ENCODE measurements at regions not wholly inside any gene's neighbourhood (a gene's known extent, or its start where the extent isn't known, plus 50 kb on each side); places are given as distances from the start of the nearest gene placed in this dataset.

DNA sequence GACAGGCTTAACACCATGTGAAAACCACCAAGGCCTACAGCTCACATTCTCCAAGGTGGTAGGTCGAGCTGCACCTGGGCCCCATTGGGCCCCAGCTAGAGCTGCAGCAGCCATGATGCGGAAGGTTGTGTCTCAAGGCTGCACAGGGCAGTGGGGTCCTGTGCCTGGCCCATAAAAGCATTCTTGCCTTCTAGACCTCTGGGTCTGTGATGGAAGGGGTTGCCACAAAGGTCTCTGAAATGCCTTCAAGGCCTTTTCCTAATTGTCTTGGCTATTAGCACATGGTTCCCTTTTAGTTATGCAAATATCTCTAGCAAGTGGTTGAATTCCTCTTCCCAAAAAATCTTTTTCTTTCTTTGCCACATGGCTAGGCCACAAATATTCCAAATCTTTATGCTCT is 52.5 kb upstream of the C11orf58 start:
- no peak overlapping the region for H3K23ac ChIP-seq (ENCODE audit: low read length in 2 of 2)
- no peak overlapping the region for H3K14ac ChIP-seq (ENCODE audit: low read length in 2 of 2)
- no peak overlapping the region for H4K91ac ChIP-seq (ENCODE audit: low read length)
- no peak overlapping the region for H2BK5ac ChIP-seq (ENCODE audit: low read depth, low read length, poor library complexity, severe bottlenecking)
- no peak overlapping the region for H3K18ac ChIP-seq (ENCODE audit: low read depth in 1 of 2, low read length in 2 of 2)
- 70% methylated on average over 2 of the region's 2 CpGs for WGBS
- no peaks in the 10 kb centered on the region for H3K79me1 ChIP-seq (replicated peaks; ENCODE audit: low read length, poor library complexity, severe bottlenecking)
- H3K4ac ChIP-seq (ENCODE audit: low read depth in 1 of 2, low read length in 2 of 2) = no peak overlapping the region
- no peak overlapping the region for H3K9ac ChIP-seq (ENCODE audit: low read length)
- no peak overlapping the region for H2BK120ac ChIP-seq (ENCODE audit: low read depth, low read length)
- DNase-seq = no peak
- no peaks in the 10 kb centered on the region for H3K36me3 ChIP-seq (ENCODE audit: control insufficient read depth in 1 of 2, insufficient read depth in 2 of 2, low read depth in 1 of 2, low read length in 2 of 2)
- no peak overlapping the region for H2AK5ac ChIP-seq (ENCODE audit: low read length, severe bottlenecking)
- H3K4me3 ChIP-seq (ENCODE audit: insufficient read depth in 1 of 2, low read depth in 1 of 2, low read length in 2 of 2) = no peak overlapping the region
- no peak overlapping the region for H3K27ac ChIP-seq (ENCODE audit: low read length, poor library complexity, severe bottlenecking)
- no peak overlapping the region for H3K4me2 ChIP-seq (ENCODE audit: low read length, poor library complexity, severe bottlenecking)
- H2AFZ ChIP-seq (ENCODE audit: low read depth, low read length) = no peak overlapping the region
- H3K4me1 ChIP-seq (ENCODE audit: control insufficient read depth, insufficient read depth, low read depth, low read length) = no peaks in the 10 kb centered on the region
- no peak overlapping the region for H2BK12ac ChIP-seq (ENCODE audit: low read length in 2 of 2)
- no peak overlapping the region for H4K8ac ChIP-seq (ENCODE audit: low read length)
- H3K27me3 ChIP-seq (ENCODE audit: control insufficient read depth in 1 of 2, insufficient read depth in 1 of 2, low read length in 2 of 2) = no peaks in the 10 kb centered on the region
- no peak overlapping the region for H2BK15ac ChIP-seq (ENCODE audit: low read depth, poor library complexity, severe bottlenecking)
- H3K9me3 ChIP-seq (ENCODE audit: control insufficient read depth, low read length) = no peaks in the 10 kb centered on the region

DNA sequence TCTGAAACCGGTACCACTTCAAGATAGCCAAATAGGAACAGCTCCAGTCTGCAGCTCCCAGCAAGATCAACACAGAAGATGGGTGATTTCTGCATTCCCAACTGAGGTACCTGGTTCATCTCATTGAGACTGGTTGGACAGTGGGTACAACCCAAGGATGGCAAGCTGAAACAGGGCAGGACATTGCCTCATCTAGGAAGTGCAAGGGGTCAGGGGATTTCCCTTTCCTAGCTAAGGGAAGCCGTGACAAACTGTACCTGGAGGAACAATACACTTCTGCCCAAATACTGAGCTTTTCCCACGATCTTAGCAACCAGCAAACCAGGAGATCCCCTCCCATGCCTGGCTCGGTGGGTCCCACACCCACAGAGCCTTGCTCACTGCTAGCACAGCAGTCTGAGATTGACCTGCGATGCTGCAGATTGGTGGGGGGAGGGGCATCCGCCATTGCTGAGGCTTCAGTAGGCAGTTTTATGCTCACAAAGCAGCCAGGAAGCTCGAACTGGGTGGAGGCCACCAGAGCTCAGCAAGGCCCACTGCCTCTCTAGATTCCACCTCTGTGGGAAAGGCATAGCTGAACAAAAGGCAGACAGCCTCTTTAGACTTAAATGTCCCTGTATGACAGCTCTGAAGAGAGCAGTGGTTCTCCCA is 59.9 kb upstream of the C11orf58 start:
- Histone ChIP-seq H3K4ac (ENCODE audit: low read depth in 1 of 2, low read length in 2 of 2) (no peak overlapping the region), H2BK5ac (ENCODE audit: low read depth, low read length, poor library complexity, severe bottlenecking) (no peak overlapping the region), H4K8ac (ENCODE audit: low read length) (no peak overlapping the region), H3K23ac (ENCODE audit: low read length in 2 of 2) (no peak overlapping the region), H3K4me2 (ENCODE audit: low read length, poor library complexity, severe bottlenecking) (no peak overlapping the region), H2BK120ac (ENCODE audit: low read depth, low read length) (no peak overlapping the region), H3K18ac (ENCODE audit: low read depth in 1 of 2, low read length in 2 of 2) (no peak overlapping the region), H3K9me3 (ENCODE audit: control insufficient read depth, low read length) (no peaks in the 10 kb centered on the region), H3K14ac (ENCODE audit: low read length in 2 of 2) (no peak overlapping the region), H3K27me3 (ENCODE audit: control insufficient read depth in 1 of 2, insufficient read depth in 1 of 2, low read length in 2 of 2) (no peaks in the 10 kb centered on the region), H2AK5ac (ENCODE audit: low read length, severe bottlenecking) (no peak overlapping the region), H3K9ac (ENCODE audit: low read length) (no peak overlapping the region), H4K91ac (ENCODE audit: low read length) (no peak overlapping the region), H3K36me3 (ENCODE audit: control insufficient read depth in 1 of 2, insufficient read depth in 2 of 2, low read depth in 1 of 2, low read length in 2 of 2) (no peaks in the 10 kb centered on the region), H3K4me3 (ENCODE audit: insufficient read depth in 1 of 2, low read depth in 1 of 2, low read length in 2 of 2) (no peak overlapping the region), H2AFZ (ENCODE audit: low read depth, low read length) (no peak overlapping the region), H3K79me1 (replicated peaks; ENCODE audit: low read length, poor library complexity, severe bottlenecking) (no peaks in the 10 kb centered on the region), H2BK15ac (ENCODE audit: low read depth, poor library complexity, severe bottlenecking) (no peak overlapping the region), H3K4me1 (ENCODE audit: control insufficient read depth, insufficient read depth, low read depth, low read length) (no peaks in the 10 kb centered on the region), H2BK12ac (ENCODE audit: low read length in 2 of 2) (no peak overlapping the region), H3K27ac (ENCODE audit: low read length, poor library complexity, severe bottlenecking) (no peak overlapping the region)
- no peak for DNase-seq
- WGBS = 63% methylated on average over 7 of the region's 7 CpGs

DNA sequence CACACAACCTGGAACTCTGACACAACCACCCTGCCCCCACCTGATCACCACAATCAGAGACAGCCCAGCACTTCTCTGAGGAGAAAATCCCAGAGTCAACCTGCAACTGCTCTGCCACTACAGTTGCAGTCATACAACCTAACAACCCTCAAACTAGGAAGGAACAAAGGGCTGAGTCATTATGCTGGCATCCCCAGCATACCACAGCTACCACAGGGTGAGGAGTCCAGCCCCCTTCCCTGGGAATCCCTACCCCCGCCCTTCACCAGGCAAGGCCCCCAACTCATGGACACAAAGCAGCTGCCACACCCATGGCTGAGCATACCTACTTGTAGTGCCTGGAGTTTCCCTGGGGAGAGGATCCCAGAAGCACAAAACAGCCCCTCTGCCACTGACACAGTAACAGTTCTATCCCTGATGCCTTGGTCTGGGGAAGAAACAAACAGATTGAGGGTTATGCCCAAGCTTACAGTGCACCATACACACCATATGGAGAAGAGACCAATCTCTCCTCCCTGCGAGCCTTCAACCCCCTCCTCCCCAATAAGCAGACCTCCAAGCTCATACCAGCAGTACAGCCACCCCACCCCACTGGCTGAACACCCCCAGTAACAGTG is 68.5 kb upstream of the C11orf58 start:
- Histone ChIP-seq H4K91ac (ENCODE audit: low read length) (no peak overlapping the region), H3K4ac (ENCODE audit: low read depth in 1 of 2, low read length in 2 of 2) (no peak overlapping the region), H3K4me1 (ENCODE audit: control insufficient read depth, insufficient read depth, low read depth, low read length) (peaks cover 11% of the 10 kb centered on the region), H2BK5ac (ENCODE audit: low read depth, low read length, poor library complexity, severe bottlenecking) (no peak overlapping the region), H2AK5ac (ENCODE audit: low read length, severe bottlenecking) (peak overlapping the region; percentile 73), H2AFZ (ENCODE audit: low read depth, low read length) (no peak overlapping the region), H3K27ac (ENCODE audit: low read length, poor library complexity, severe bottlenecking) (no peak overlapping the region), H2BK120ac (ENCODE audit: low read depth, low read length) (no peak overlapping the region), H3K9me3 (ENCODE audit: control insufficient read depth, low read length) (no peaks in the 10 kb centered on the region), H2BK15ac (ENCODE audit: low read depth, poor library complexity, severe bottlenecking) (no peak overlapping the region), H3K79me1 (replicated peaks; ENCODE audit: low read length, poor library complexity, severe bottlenecking) (no peaks in the 10 kb centered on the region), H3K23ac (ENCODE audit: low read length in 2 of 2) (no peak overlapping the region), H3K4me3 (ENCODE audit: insufficient read depth in 1 of 2, low read depth in 1 of 2, low read length in 2 of 2) (no peak overlapping the region), H3K14ac (ENCODE audit: low read length in 2 of 2) (peak overlapping the region in 1 of 2 experiments; percentile 30), H3K4me2 (ENCODE audit: low read length, poor library complexity, severe bottlenecking) (no peak overlapping the region), H3K18ac (ENCODE audit: low read depth in 1 of 2, low read length in 2 of 2) (peak overlapping the region in 1 of 2 experiments; percentile 8), H4K8ac (ENCODE audit: low read length) (no peak overlapping the region), H3K36me3 (ENCODE audit: control insufficient read depth in 1 of 2, insufficient read depth in 2 of 2, low read depth in 1 of 2, low read length in 2 of 2) (no peaks in the 10 kb centered on the region), H2BK12ac (ENCODE audit: low read length in 2 of 2) (no peak overlapping the region), H3K27me3 (ENCODE audit: control insufficient read depth in 1 of 2, insufficient read depth in 1 of 2, low read length in 2 of 2) (no peaks in the 10 kb centered on the region), H3K9ac (ENCODE audit: low read length) (no peak overlapping the region)
- DNase-seq = peak; percentile 28
- 62% methylated on average over 2 of the region's 2 CpGs for WGBS

DNA sequence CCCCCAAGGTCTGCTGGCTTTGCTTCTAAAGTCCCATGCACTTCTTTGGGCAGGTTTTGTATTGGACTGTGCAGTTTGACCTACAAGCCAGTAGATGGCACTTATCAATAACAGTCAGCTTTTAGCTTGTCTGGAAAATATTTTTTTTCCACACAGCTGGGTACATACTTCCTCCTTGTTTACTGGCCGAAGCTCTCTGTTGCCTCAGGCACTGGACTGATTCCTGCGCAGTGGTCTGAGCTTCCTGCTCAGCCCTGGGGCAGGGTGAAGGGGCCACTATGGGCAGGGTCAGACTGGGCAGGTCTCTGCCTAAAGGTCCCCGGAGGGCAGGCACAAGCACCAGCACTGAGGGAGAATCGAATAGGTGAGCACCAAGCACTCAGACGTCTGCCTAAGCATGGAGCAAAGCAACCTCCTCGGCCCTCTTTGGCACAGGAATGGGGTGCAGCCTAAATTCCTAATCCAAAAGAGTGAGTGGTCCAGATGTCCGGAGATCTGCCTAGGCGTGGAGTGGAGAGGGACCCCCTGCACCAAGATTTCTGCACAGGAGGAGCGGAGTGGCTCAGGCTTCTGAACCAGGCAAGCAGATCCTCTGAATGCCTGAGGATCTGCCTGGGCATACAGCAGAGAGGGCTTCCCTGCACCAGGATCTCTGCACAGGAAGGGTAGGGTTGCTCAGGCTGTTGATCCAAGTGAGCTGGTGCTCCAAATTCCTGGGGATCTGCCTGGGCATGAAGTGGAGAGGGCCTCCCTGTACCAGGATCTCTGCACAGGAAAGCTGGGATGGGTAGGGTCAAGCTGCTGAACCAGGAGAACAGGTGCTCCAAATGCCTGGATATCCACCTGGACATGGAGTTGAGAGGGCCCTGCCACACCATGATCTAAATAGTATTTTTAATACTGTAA is 105.9 kb upstream of the C11orf58 start:
- Histone ChIP-seq H3K14ac (ENCODE audit: low read length in 2 of 2) (peak overlapping the region in 1 of 2 experiments; percentile 91), H3K4me1 (ENCODE audit: control insufficient read depth, insufficient read depth, low read depth, low read length) (peaks cover 5% of the 10 kb centered on the region), H4K91ac (ENCODE audit: low read length) (no peak overlapping the region), H2AK5ac (ENCODE audit: low read length, severe bottlenecking) (no peak overlapping the region), H2BK120ac (ENCODE audit: low read depth, low read length) (no peak overlapping the region), H3K79me1 (replicated peaks; ENCODE audit: low read length, poor library complexity, severe bottlenecking) (no peaks in the 10 kb centered on the region), H3K4ac (ENCODE audit: low read depth in 1 of 2, low read length in 2 of 2) (no peak overlapping the region), H3K4me2 (ENCODE audit: low read length, poor library complexity, severe bottlenecking) (no peak overlapping the region), H2BK5ac (ENCODE audit: low read depth, low read length, poor library complexity, severe bottlenecking) (no peak overlapping the region), H3K23ac (ENCODE audit: low read length in 2 of 2) (peak overlapping the region in 1 of 2 experiments; percentile 52), H3K18ac (ENCODE audit: low read depth in 1 of 2, low read length in 2 of 2) (peak overlapping the region in 1 of 2 experiments; percentile 40), H3K9me3 (ENCODE audit: control insufficient read depth, low read length) (no peaks in the 10 kb centered on the region), H3K9ac (ENCODE audit: low read length) (no peak overlapping the region), H2BK12ac (ENCODE audit: low read length in 2 of 2) (peak overlapping the region in 1 of 2 experiments; percentile 39), H3K27me3 (ENCODE audit: control insufficient read depth in 1 of 2, insufficient read depth in 1 of 2, low read length in 2 of 2) (no peaks in the 10 kb centered on the region), H2BK15ac (ENCODE audit: low read depth, poor library complexity, severe bottlenecking) (no peak overlapping the region), H3K4me3 (ENCODE audit: insufficient read depth in 1 of 2, low read depth in 1 of 2, low read length in 2 of 2) (no peak overlapping the region), H4K8ac (ENCODE audit: low read length) (peak overlapping the region; percentile 29), H3K27ac (ENCODE audit: low read length, poor library complexity, severe bottlenecking) (no peak overlapping the region), H2AFZ (ENCODE audit: low read depth, low read length) (peak overlapping the region; percentile 82), H3K36me3 (ENCODE audit: control insufficient read depth in 1 of 2, insufficient read depth in 2 of 2, low read depth in 1 of 2, low read length in 2 of 2) (no peaks in the 10 kb centered on the region)
- 81% methylated on average over 9 of the region's 9 CpGs for WGBS
- peak; percentile 45 for DNase-seq

Measured in mesenchymal stem cell (in vitro differentiated cells and primary cell).